Mucosa of descending colon (tissue), 3 donors: ENCODE measurements at regions not wholly inside any gene's neighbourhood (a gene's known extent, or its start where the extent isn't known, plus 50 kb on each side); places are given as distances from the start of the nearest gene placed in this dataset.
A peak's percentile ranks its signal among the peaks of the same experiment; 100 is the strongest.

Source experiments
- ATAC-seq: fragments of 200-7000 bp; cut with Tn5 transposase; one replicate; pipeline ENCODE4 v1.9.1; 2020; ENCODE audit warnings: mild to moderate bottlenecking, moderate library complexity
- DNase-seq, 3 donors: peaks; one replicate each; pipeline ENCODE4 v3.0.0-alpha.2; 2020
- H3K36me3 ChIP-seq: fragments of 200-600 bp; one replicate; pipeline ENCODE4 v1.8.0; 2021; ENCODE audit warnings: low read depth, mild to moderate bottlenecking
- H3K4me1 ChIP-seq: fragments of 200-600 bp; one replicate; pipeline ENCODE4 v1.8.0; 2021; ENCODE audit warnings: low read depth, mild to moderate bottlenecking
- H3K4me3 ChIP-seq: fragments of 200-600 bp; one replicate; pipeline ENCODE4 v1.8.0; 2021; ENCODE audit warnings: mild to moderate bottlenecking
- H3K9me3 ChIP-seq: fragments of 200-600 bp; one replicate; pipeline ENCODE4 v1.8.0; 2021; ENCODE audit warnings: mild to moderate bottlenecking
- CTCF ChIP-seq: fragments of 200-600 bp; IDR thresholded peaks from one replicate; pipeline ENCODE4 v1.8.0; 2022; ENCODE audit warnings: antibody characterized with exemption, mild to moderate bottlenecking
- intact Hi-C, 2 donors: fragments of 100-400 bp; cut with DNase I in 1 of 2; cut with micrococcal nuclease in 1 of 2; formaldehyde crosslinking; loops; one replicate each; pipeline versions ENCODE4 v1.11.0 to v1.11.1; 2022; cut with DNase I, micrococcal nuclease
- donor health status: DM: no; HTN: no; CAD: no; lungs with moderate emphysema.
- donor health status: DM: no; HTN: no; CAD: no.
- donor health status: DM: no; HTN: yes; CAD: no.

- Histone ChIP-seq H3K9me3 (no peaks in the 10 kb centered on the region), H3K4me3 (no peak overlapping the region), H3K4me1 (no peaks in the 10 kb centered on the region), H3K36me3 (no peaks in the 10 kb centered on the region)
- intact Hi-C loops = loop anchor here in 1 of 2 donors (10.0 kb wide), 1 partner anchor 293 kb away; the partner anchor contains the start of gene MARCKS
- TF ChIP-seq CTCF = no peak
- no peak for ATAC-seq
- DNase-seq = no peak
Measured at GRCh38 chr6:113562248-113562647, 294.9 kb upstream of the MARCKS start.

GRCh38 chr6:113564371-113565171 is 292.6 kb upstream of the MARCKS start:
- ATAC-seq = peak; percentile 81
- Histone ChIP-seq H3K9me3 (no peaks in the 10 kb centered on the region), H3K4me3 (no peak overlapping the region), H3K4me1 (no peaks in the 10 kb centered on the region), H3K36me3 (no peaks in the 10 kb centered on the region)
- TF ChIP-seq CTCF = no peak
- peak; percentile 49 to 68 (median 61) for DNase-seq
- intact Hi-C loops = loop anchor here in 1 of 2 donors (10.0 kb wide), 1 partner anchor 290 kb away; the partner anchor contains the start of gene MARCKS

GRCh38 chr6:113565306-113565705 is 291.8 kb upstream of the MARCKS start:
- Histone ChIP-seq H3K4me3 (no peak overlapping the region), H3K4me1 (no peaks in the 10 kb centered on the region), H3K36me3 (no peaks in the 10 kb centered on the region), H3K9me3 (no peaks in the 10 kb centered on the region)
- DNase-seq (no peak), ATAC-seq (no peak)
- intact Hi-C loops = loop anchor here in 1 of 2 donors (10.0 kb wide), 1 partner anchor 289 kb away; the partner anchor contains the start of gene MARCKS
- TF ChIP-seq CTCF = no peak

GRCh38 chr6:113570161-113570560 is 287.0 kb upstream of the MARCKS start:
- intact Hi-C loops = no loop called here
- Histone ChIP-seq H3K9me3 (no peaks in the 10 kb centered on the region), H3K4me3 (no peak overlapping the region), H3K36me3 (no peaks in the 10 kb centered on the region), H3K4me1 (no peaks in the 10 kb centered on the region)
- TF ChIP-seq CTCF = no peak
- DNase-seq (no peak), ATAC-seq (no peak)

GRCh38 chr6:113570641-113571040 is 286.5 kb upstream of the MARCKS start:
- no peak overlapping the region for H3K4me3 ChIP-seq
- no peaks in the 10 kb centered on the region for H3K9me3 ChIP-seq
- intact Hi-C loops = no loop called here
- H3K4me1 ChIP-seq = no peaks in the 10 kb centered on the region
- TF ChIP-seq CTCF = no peak
- ATAC-seq (no peak), DNase-seq (no peak)
- H3K36me3 ChIP-seq = no peaks in the 10 kb centered on the region
